NCI-H345 treated with DMSO at 0.1 percent for 48 hours (cell line): ENCODE measurements at regions not wholly inside any gene's neighbourhood (a gene's known extent, or its start where the extent isn't known, plus 50 kb on each side); places are given as distances from the start of the nearest gene placed in this dataset.
A peak's percentile ranks its signal among the peaks of the same experiment; 100 is the strongest.
"Not testable (repeated sequence)": the region's sequence is repeated elsewhere in the genome, so short reads cannot be mapped to it uniquely, and the experiment has no call there.

Experiments used
- DNase-seq: peaks from one replicate; lab custom pipeline; 2025; ENCODE audit not compliant: unreplicated experiment; lab: John Stamatoyannopoulos, UW

DNA sequence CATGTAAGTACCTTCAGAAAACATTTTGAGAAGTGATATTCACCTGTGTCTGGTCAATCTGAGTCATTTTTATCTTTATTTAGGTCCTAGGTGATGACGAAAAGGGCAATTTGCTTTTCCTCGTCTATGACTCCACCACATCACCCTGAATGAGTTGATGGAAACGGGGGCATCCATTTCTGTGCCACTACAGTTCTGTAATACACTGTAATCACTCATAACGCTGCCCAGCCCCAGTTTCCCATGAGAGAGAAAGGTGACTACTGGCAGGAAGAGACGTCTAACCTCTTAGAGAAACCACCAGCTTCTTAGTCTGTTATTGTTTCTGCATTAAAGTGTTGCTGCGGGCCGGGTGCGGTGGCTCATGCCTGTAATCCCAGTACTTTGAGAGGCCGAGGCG, 205.3 kb upstream of the MKLN1 start:
- DNase-seq = no peak

DNA sequence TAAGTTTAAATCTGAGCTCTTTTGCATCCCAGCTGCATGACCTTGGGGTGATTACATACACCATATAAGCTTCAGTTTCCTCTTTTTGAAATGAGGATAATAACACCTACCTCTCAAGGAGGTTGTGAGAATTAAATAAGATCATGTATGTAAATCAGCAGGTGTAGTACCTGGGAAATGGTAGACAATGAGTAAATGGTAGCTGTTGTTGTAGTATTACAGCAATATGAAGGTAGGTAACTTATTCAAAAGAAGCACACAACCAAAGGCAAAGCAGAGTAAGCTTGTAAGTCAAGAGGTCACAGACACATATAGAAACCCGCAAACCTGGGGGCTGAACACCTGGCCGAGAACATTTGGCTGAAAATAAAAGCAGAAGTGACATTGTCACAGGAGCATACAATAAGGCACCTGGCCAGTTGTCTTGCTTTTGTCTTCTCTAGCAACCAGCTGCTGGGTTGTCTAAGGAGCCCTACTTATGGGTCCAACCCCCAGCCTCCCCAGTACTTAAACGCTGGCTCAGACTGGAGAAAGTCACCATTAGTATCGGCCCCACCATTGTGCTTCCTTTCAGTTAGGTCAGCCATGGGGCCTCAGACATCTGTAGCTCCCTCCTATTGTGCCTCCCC, 203.6 kb upstream of the MKLN1 start:
- peak; percentile 31 for DNase-seq

DNA sequence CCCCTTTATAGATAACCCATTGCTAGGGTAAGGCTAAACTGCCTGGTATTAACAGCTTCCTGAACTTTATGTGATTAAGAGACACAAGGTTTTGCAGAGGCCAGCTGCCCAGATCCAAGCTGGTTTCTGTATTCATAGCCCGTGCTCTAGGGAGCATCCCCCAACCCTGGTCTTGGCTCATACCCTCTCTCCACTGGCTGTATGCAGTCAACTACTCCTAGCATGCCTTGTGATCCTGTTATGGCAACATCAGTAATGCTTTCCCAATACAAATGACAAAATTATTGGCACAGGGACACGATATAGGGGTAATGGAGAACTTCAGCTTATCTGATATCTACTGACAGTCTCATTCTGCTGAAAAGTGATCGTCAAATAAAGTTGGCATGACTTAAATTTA, 202.8 kb upstream of the MKLN1 start:
- DNase-seq = no peak

DNA sequence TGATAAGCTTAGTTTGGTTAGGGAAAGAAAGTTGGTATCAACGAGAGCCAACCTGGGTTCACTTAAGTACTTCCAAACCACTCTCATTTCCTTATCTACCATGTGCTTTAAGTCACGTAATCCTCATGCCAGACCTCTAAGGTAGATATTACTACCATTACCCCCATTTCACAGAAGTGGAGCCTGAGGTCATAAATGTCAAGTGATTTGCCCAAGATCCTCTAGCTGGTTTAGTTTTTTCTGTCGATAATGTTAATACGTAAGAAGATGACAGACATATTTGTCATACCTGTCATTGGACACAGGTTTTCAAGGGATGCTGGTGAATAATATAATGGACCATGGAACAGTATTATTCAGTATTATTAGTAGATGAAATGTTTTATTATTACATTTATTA, 197.4 kb upstream of the MKLN1 start:
- no peak for DNase-seq

DNA sequence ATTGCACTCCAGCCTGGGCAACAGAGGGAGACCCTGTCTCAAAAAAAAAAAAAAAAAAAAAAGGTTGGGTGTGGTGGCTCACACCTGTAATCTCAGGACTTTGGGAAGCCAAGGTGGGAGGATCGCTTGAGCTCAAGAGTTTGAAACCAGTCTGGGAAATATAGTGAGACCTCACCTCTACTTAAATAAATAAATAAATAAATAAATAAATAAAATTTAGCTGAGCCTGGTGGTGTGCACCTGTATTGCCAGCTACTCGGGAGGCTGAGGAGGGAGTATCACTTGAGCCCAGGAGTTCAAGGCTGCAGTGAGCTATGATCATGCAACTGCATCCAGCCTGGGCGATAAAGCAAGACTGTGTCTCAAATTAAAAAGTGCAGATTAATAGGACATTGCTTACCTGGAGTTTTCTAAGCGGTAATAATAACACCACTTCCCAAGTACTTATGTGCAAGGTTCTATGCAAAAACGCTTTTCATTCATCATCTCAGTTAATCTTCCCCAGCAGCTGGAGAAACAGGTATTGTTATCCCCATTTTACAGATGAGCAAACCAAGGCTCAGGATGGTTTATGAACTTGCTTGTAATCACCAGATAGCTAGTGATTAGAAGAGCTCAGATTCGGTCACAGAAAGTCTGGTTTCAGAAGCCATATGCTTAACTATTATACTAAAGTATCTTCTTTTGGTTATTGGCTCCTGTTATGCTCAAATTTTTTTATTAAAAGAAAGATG, 196.5 kb upstream of the MKLN1 start:
- DNase-seq = no peak

DNA sequence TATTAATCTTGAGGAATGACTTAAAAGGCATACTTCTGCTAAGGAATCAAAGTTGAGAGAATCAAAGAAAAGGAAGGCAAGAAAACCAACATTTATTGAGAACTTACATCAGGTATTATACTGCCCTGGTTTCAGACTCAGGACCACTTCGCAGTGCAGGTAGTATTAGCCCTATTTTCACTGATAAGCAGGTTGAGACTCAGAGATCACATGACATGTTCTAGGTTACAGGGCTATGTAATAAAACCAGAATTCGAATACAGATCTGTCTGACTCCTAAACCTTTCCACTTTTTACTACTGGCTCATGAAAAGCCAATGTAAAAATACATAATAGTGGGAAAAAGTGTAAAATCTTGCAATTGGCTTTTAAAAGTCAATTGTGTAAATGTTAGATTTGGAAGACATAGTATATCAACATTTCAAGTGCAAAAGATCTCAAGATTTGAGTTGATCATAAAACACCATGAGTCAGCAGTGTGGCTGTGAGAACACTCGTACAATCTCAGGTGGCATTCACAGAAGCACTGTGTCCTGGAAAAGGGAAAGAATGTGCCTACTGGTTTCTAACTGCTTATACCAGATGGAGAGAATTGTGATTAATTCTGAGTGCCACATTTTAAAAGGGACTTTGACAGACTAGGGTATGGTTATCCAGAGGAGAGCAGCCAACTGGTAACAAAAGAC, 195.8 kb upstream of the MKLN1 start:
- no peak for DNase-seq

DNA sequence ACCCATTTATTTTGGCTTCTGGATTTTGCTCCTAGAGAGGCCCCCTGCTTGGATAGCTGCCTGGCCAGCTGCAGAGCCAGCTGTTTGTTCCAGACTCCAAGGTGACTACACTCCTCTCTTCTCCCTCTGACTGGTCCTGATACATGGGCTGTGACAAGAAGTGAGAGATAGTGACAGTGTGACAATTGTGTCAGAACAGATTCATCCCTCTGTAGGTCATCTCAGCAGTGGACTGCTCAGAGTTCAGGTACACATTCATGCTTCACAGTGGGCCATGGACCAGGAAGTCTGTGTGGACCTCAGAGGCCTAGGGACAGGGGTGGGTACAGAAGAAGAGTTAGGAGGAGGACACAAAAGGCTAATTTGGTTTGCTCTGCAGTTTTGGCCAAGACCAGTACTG, 188.2 kb upstream of the MKLN1 start:
- DNase-seq = no peak

DNA sequence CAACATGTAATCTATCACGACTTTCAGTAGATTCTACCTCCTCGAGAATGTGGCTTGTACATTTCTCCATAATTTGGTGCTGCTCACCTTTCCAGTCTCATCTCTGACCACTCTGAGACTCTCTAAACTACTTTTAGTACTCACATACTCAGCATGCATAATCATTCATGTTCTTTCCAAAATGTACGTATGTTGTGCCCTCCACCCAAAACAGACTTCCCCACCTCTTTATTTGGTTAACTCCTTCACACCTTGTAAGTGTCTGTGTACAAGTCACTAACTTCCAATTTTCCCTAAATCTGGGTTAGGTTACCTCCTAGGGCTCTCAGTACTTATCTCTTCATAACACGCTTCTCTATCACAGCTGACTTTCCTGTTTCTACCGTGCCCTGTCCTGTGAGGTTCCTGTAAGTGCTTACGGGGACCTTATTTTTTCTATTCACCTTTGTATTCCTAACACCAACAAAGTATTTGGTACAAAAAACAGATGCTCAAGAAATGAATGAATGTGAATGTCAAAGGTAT, 186.2 kb upstream of the MKLN1 start:
- DNase-seq = no peak

DNA sequence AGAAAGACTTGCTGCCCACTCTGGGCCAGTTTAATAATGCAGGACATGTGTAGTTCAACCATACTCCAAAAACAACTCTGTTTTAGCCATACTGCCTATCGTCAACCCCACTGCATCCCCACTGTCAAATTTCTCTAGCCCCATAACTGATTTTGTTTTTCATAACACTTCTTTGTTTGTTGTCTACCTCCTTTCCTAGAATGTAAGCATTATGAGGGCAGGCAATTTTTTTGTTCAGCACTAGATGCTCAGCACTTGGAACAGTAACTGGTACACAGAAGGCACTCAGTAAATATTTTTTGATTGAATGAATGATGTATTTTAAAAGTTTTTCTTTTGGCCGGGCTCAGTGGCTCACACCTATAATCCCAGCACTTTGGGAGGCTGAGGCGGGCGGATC, 183.8 kb upstream of the MKLN1 start:
- DNase-seq = no peak

DNA sequence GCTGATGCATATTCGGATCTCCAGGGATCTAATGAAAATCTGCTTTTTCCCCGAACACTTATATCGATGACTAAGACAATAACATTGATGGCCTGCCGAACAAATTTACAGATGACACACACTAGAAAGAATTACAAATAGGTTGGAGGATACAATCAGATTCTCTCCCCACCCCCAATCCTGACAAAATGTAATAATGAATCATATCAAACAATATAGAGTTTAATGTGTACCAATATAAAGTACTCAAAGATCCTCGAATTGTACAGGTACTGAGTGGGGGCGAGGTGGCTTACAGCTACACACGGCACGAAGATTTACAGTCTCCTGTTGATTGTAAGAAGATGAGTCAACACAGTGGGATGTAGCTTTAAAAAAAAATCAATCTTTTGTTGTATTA, 182.7 kb upstream of the MKLN1 start:
- DNase-seq = no peak

DNA sequence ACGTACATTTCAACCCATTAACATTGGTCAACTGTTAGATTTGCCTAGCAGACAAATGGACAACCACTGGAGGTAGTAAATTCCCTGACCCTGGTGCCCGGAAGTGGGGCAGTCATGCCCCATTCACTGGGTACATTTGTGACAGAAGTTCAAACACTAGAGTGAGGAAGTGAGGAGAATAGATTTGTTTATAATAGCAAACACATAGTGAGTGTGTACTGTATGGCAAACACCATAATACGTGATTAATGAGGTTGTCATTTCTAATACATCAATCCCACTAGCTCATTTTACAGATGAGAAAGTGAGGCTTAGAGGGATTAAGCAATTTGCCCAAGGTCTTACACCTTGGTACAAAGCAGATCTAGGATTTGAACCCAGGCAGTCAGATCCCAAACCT, 181.9 kb upstream of the MKLN1 start:
- no peak for DNase-seq

DNA sequence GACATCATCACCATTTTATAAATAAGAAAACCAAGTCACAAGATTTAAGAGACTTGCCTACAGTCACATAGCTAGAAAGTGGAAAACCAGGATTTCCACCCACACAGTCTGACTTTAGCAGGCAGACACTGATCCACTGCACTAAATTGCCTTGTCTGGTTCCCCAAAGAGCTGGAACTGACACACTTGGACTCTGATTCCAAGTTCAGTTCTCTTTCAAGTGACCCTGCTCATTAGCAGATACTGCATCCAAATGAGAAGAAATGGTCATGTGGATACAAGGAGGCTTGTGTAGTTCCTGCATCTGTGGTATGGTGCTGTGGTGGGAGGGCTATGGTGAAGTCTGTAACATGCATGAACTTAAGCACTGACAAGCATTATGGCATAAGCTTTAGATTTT, 180.1 kb upstream of the MKLN1 start:
- no peak for DNase-seq

DNA sequence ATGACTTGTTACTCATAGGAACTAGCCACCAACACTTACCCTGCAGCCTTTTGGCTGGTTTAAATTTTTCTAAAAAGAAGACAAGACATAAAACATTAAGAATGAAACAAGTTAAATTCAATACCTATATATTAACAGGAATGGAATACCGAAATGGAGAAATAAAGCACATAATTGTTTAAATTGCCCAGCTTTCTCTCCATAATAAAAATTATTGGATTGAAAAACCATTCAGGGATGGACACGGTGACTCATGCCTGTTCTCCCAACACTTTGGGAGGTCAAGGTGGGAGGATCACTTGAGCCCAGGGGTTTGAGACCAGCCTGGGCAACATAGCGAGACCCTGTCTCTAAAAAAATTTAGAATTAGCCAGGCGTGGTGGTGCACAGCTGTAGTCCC, 179.4 kb upstream of the MKLN1 start:
- no peak for DNase-seq

DNA sequence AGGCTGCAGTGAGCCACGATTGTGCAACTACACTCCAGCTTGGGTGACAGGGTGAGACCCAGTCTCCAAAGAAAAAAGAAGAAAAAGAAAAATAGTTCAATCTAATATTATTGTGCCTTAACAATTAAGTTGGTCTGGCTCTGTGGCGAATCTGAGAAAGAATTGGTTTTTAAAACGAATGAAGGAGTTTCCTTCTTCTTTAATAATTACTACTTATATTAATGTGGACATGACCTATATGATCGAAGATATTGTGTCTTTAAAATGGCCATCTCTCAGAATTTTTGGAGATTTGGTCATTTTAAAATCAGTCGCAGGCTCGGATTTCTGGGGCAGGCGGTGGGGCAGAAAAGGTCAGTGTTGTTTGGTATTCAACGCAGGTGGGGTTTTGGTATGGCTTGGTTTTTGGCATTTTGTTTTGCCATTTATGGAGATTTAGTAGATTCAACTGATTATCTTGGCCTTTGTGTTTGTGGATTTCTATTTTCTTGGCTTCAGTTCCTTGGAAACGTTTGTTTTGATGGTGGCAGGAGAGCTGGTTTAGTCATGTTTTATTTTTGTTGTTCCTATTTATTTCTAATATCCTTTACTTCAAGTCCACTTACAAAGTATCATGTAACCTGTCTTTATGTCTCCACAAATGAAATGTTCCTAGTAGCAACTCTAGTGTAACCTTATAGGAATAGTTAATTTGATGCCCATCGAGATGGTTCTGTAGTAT, 178.8 kb upstream of the MKLN1 start:
- no peak for DNase-seq

DNA sequence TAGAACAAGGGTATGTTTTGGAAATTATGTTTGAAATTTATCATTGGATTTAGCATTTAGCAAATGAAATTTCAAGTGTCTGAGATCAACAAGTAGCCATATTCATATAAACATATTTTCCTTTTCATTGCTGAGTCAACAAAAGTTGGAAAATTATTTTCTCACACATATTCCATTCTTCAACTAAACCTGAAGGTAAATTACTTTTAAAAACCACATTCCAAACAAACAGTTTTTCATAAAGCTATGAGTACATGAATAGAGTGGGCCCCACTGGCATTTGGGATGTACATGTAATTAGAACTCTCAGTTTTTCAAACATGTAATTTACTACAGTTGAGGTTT, 178.3 kb upstream of the MKLN1 start:
- DNase-seq = no peak

DNA sequence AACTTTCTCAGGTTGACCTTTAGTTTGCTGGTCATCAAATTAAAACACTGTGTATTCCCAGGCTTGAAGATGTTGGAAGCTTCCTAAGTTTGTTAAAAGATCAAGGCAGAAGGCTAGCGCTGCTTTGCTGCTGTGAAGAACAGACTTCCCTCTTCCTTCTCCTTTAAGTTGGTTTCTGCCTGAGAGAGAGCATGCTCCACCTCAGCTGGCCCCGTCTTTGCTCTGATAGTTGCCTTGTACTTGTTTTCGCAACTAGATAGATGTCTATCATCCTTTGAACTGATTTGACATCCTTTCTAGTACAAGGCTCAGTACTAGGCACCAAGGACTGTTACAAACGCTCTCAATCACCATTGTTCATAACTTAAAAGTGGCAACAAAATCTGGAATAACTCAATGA, 177.8 kb upstream of the MKLN1 start:
- no peak for DNase-seq

DNA sequence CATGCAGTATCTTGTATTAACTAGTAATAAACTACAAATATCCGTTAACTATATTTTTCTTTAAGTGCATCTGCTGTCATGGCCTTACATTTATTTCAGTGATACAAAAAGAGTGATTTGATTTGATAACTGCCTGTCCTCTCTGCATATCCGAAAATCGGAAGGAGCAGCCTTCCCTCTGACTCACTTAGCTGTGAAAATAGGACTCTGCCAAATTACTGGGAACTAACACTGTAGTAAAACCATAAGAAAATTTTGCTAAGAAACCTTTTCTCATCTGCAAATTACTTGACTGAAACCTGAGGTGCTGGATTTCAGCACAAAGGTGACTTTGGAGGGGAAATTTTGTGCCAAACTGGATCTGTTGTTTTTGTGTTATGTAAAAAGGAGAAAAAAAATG, 176.6 kb upstream of the MKLN1 start:
- no peak for DNase-seq

DNA sequence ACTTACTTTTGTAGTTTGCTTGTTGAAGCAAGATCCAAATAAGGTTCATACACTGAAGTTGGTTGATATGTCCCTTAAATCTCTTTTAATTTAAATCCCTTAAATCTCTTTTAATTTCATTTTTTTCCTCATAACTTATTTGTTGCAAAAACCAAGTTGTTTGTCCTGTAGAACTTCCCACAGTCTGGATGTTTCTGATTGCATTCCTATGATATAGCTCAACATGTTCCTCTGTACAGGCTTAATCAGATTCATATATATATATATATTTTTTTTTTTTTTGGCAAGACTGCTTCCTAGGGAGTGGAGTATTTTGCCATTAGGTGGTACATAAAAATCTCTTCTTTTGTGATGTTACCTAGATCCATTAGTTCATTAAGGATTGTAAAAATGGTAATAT, 174.9 kb upstream of the MKLN1 start:
- no peak for DNase-seq

DNA sequence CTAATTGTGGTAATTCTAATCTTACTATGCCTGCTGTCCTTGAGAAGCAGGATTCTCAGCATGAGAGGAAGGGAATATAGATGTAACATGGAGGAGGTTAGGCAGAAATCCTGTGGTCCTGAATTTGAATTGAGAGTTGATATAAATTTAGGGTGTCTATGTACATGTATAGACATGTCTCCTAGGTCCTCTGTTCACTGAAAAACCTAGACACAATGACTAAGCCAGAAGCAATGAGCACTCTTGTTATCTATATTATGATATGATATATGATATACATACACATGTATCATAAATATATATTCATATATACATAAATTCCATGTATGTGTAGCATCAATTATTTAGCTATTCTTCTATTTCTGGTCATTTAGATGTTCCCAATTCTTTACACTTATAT, 173.3 kb upstream of the MKLN1 start:
- no peak for DNase-seq

DNA sequence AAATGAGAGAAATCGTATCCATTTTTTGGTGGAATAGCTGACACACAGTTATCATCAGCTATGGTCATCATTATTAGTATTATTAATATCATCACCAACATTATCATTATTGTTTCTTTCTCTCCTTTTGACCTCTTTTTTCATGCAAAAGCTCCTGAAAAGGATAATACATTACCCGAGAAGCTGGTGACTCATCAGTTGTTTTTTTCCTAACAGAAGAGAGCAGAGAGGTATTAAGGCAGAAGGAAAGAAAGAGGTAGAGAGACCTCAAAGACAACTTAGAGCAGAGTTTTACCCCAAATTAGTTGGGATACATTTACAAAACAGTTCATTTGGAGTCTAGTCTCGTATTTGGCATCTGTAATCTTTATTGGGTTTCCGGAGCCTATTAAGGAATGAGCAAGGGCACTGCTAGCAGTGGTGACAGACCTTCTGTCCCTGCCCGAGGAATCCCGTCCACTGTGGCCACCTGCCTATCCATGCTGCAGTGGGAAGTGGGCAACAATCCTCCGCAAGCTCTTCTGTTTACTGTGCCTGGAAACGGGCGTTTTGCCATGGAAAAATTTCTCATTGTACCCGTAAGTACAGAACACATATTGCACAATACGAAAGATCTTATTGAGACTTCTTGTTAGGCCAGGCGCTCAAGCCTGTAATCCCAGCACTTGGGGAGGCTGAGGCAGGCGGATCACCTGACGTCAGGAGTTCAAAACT, 170.0 kb upstream of the MKLN1 start:
- DNase-seq = no peak

DNA sequence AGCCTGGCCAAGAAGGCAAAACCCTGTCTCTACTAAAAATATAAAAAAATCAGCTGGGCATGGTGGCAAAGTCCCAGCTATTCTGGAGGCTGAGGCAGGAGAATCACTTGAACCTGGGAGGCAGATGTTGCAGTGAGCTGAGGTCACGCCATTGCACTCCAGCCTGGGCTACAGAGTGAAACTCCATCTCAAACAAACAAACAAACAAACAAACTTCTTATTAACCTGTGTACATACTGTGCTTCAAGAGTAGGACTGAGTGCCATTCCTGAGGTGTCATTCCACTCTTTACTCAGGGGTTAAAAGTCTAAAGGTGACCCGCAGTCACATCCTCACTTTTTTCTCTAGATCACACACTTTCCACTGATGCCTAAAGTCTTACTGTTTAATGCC, 169.4 kb upstream of the MKLN1 start:
- DNase-seq = not testable (repeated sequence)
